ENCODE measurements at regions not wholly inside any gene's neighbourhood (a gene's known extent, or its start where the extent isn't known, plus 50 kb on each side); places are given as distances from the start of the nearest gene placed in this dataset.

GRCh38 chr13:47853236-47853635, 147.8 kb downstream of the SUCLA2 start:
- TF ChIP-seq POLR2A (IDR thresholded peaks at IDR 0.05; ENCODE audit: low read depth, low read length) (no peak), POLR2AphosphoS5 (IDR thresholded peaks at IDR 0.05; ENCODE audit: low read depth, low read length) (no peak)
